GM23248 (cell line): ENCODE measurements at regions not wholly inside any gene's neighbourhood (a gene's known extent, or its start where the extent isn't known, plus 50 kb on each side); places are given as distances from the start of the nearest gene placed in this dataset.

Experiments used
- DNase-seq: peaks from one replicate; pipeline ENCODE4 v3.0.0-alpha.2; 2015
- H2AFZ ChIP-seq: fragments of 200-600 bp; sonication (generic); 2 replicates; pipeline ENCODE4 v1.6.1; 2016; ENCODE audit warnings: antibody characterized with exemption
- H3F3A ChIP-seq: fragments of 200-600 bp; sonication (generic); 2 replicates; pipeline ENCODE4 v1.6.1; 2016; ENCODE audit warnings: mild to moderate bottlenecking, antibody characterized with exemption, mixed run types; ENCODE audit not compliant: insufficient read depth
- H3K27ac ChIP-seq: fragments of 200-600 bp; sonication (generic); 2 replicates; pipeline ENCODE4 v1.5.1; 2016; ENCODE audit warnings: mild to moderate bottlenecking
- H3K27me3 ChIP-seq: fragments of 200-600 bp; sonication (generic); replicated peaks from 2 replicates; pipeline ENCODE4 v1.6.1; 2016; ENCODE audit warnings: mild to moderate bottlenecking; ENCODE audit not compliant: insufficient read depth
- H3K36me3 ChIP-seq: fragments of 200-600 bp; sonication (generic); 2 replicates; pipeline ENCODE4 v1.6.1; 2016; ENCODE audit warnings: low read depth, mild to moderate bottlenecking
- H3K4me1 ChIP-seq: fragments of 200-600 bp; sonication (generic); 2 replicates; pipeline ENCODE4 v1.6.1; 2016; ENCODE audit warnings: mild to moderate bottlenecking; ENCODE audit not compliant: insufficient read depth
- H3K4me2 ChIP-seq: fragments of 200-600 bp; sonication (generic); one replicate; pipeline ENCODE4 v1.6.1; 2016; ENCODE audit warnings: mild to moderate bottlenecking; ENCODE audit not compliant: unreplicated experiment
- H3K4me3 ChIP-seq: fragments of 200-600 bp; sonication (generic); 2 replicates; pipeline ENCODE4 v1.5.1; 2016; ENCODE audit warnings: mild to moderate bottlenecking
- H3K79me2 ChIP-seq: fragments of 200-600 bp; sonication (generic); 2 replicates; pipeline ENCODE4 v1.6.1; 2016; ENCODE audit warnings: mild to moderate bottlenecking; ENCODE audit not compliant: insufficient read depth
- H3K9ac ChIP-seq: fragments of 200-600 bp; sonication (generic); 2 replicates; pipeline ENCODE4 v1.6.1; 2016; ENCODE audit warnings: mild to moderate bottlenecking
- H3K9me2 ChIP-seq: fragments of 200-600 bp; sonication (generic); 2 replicates; pipeline ENCODE4 v1.6.1; 2016; ENCODE audit warnings: mixed run types, mild to moderate bottlenecking, moderate library complexity; ENCODE audit not compliant: insufficient read depth
- H3K9me3 ChIP-seq: fragments of 200-600 bp; sonication (generic); one replicate; pipeline ENCODE4 v1.6.1; 2017; ENCODE audit warnings: low read depth
- H4K20me1 ChIP-seq: fragments of 200-600 bp; sonication (generic); 2 replicates; pipeline ENCODE4 v1.6.0; 2016; ENCODE audit not compliant: insufficient read depth
- EZH2 ChIP-seq: fragments of 200-600 bp; sonication (generic); IDR thresholded peaks from 2 replicates; pipeline ENCODE4 v1.6.1; 2018; ENCODE audit warnings: antibody characterized with exemption, mild to moderate bottlenecking; ENCODE audit not compliant: insufficient read depth, poor library complexity, severe bottlenecking
- EZH2phosphoT487 ChIP-seq: fragments of 200-600 bp; sonication (generic); IDR thresholded peaks from 2 replicates; pipeline ENCODE4 v1.6.1; 2018; ENCODE audit warnings: antibody characterized with exemption, moderate library complexity, mild to moderate bottlenecking, low read depth; ENCODE audit not compliant: insufficient read depth
- WGBS, 2 experiments: methylation state at CpG; one replicate each; pipeline ENCODE4 v1.1.6; 2015 to 2017; ENCODE audit warnings: low lambda C conversion rate in 2 of 2, low coverage in 1 of 2; ENCODE audit errors: missing lambda C conversion rate in 2 of 2; 5-methylcytosine and 5-hydroxymethylcytosine counted together
- in situ Hi-C: fragments of 300-500 bp; cut with MboI; formaldehyde crosslinking; loops from 2 replicates; pipeline ENCODE4 v1.15.0; 2020

GRCh38 chr2:235195921-235196320 is 244.1 kb downstream of the SH3BP4 start:
- no peak for DNase-seq
- in situ Hi-C loops, result no loop called here
- 86 to 91% methylated on average over 5 of the region's 5 CpGs for WGBS, 2 experiments
- Histone ChIP-seq H3K27ac (no peak overlapping the region), H3F3A (no peaks in the 10 kb centered on the region), H3K9me2 (no peaks in the 10 kb centered on the region), H4K20me1 (no peaks in the 10 kb centered on the region), H3K4me2 (no peak overlapping the region), H3K4me1 (no peaks in the 10 kb centered on the region), H2AFZ (no peak overlapping the region), H3K9ac (no peak overlapping the region), H3K9me3 (no peaks in the 10 kb centered on the region), H3K27me3 (no peaks in the 10 kb centered on the region), H3K36me3 (no peaks in the 10 kb centered on the region), H3K79me2 (no peaks in the 10 kb centered on the region), H3K4me3 (no peak overlapping the region)
- TF ChIP-seq EZH2phosphoT487, result no peak
- TF ChIP-seq EZH2, result no peak

- Histone ChIP-seq H3F3A (no peaks in the 10 kb centered on the region), H3K27me3 (no peaks in the 10 kb centered on the region), H2AFZ (no peak overlapping the region), H3K27ac (no peak overlapping the region), H3K9ac (no peak overlapping the region), H4K20me1 (no peaks in the 10 kb centered on the region), H3K4me3 (no peak overlapping the region), H3K4me1 (no peaks in the 10 kb centered on the region), H3K79me2 (no peaks in the 10 kb centered on the region), H3K36me3 (no peaks in the 10 kb centered on the region), H3K9me3 (no peaks in the 10 kb centered on the region), H3K4me2 (no peak overlapping the region), H3K9me2 (no peaks in the 10 kb centered on the region)
- in situ Hi-C loops, result no loop called here
- TF ChIP-seq EZH2phosphoT487 (no peak), EZH2 (no peak)
- WGBS, 2 experiments, result 95 to 97% methylated on average over 9 of the region's 9 CpGs
- DNase-seq, result no peak
Measured at GRCh38 chr2:235199128-235199527, 247.3 kb downstream of the SH3BP4 start.

- Histone ChIP-seq H3K27ac (no peak overlapping the region), H2AFZ (no peak overlapping the region), H3K9me3 (no peaks in the 10 kb centered on the region), H3K36me3 (no peaks in the 10 kb centered on the region), H3K27me3 (no peaks in the 10 kb centered on the region), H3K4me3 (no peak overlapping the region), H3K79me2 (no peaks in the 10 kb centered on the region), H4K20me1 (no peaks in the 10 kb centered on the region), H3K4me2 (no peak overlapping the region), H3K9ac (no peak overlapping the region), H3K9me2 (no peaks in the 10 kb centered on the region), H3K4me1 (peaks cover 4% of the 10 kb centered on the region; the same call in 1 of the 2 replicates), H3F3A (no peaks in the 10 kb centered on the region)
- no peak for DNase-seq
- TF ChIP-seq EZH2phosphoT487 (no peak), EZH2 (no peak)
- in situ Hi-C loops, result no loop called here
- 97 to 100% methylated on average over 2 of the region's 2 CpGs for WGBS, 2 experiments
Measured at GRCh38 chr2:235200216-235200615, 248.4 kb downstream of the SH3BP4 start.

GRCh38 chr2:235201756-235202155 is 249.9 kb downstream of the SH3BP4 start:
- H3K79me2 ChIP-seq, result no peaks in the 10 kb centered on the region
- H2AFZ ChIP-seq, result no peak overlapping the region
- no peaks in the 10 kb centered on the region for H3K9me2 ChIP-seq
- no peak overlapping the region for H3K4me3 ChIP-seq
- no peaks in the 10 kb centered on the region for H3K36me3 ChIP-seq
- H3K9me3 ChIP-seq, result no peaks in the 10 kb centered on the region
- H3K9ac ChIP-seq, result no peak overlapping the region
- H3K4me2 ChIP-seq, result no peak overlapping the region
- no peak for DNase-seq
- H3F3A ChIP-seq, result no peaks in the 10 kb centered on the region
- H3K4me1 ChIP-seq, result peaks cover 4% of the 10 kb centered on the region; the same call in 1 of the 2 replicates
- TF ChIP-seq EZH2 (no peak), EZH2phosphoT487 (no peak)
- H3K27ac ChIP-seq, result no peak overlapping the region
- no peaks in the 10 kb centered on the region for H3K27me3 ChIP-seq
- in situ Hi-C loops, result no loop called here
- no peaks in the 10 kb centered on the region for H4K20me1 ChIP-seq
- WGBS, 2 experiments, result 87 to 89% methylated on average over 12 of the region's 12 CpGs

GRCh38 chr2:235204948-235205347 is 253.1 kb downstream of the SH3BP4 start:
- peak; percentile 76 for DNase-seq
- no peak overlapping the region for H2AFZ ChIP-seq
- no peaks in the 10 kb centered on the region for H3K36me3 ChIP-seq
- WGBS, 2 experiments, result 14 to 18% methylated on average over 5 of the region's 5 CpGs
- no peaks in the 10 kb centered on the region for H3K27me3 ChIP-seq
- H3K9me3 ChIP-seq, result no peaks in the 10 kb centered on the region
- in situ Hi-C loops, result no loop called here
- H3K9me2 ChIP-seq, result no peaks in the 10 kb centered on the region
- H3K4me1 ChIP-seq, result peaks cover 4% of the 10 kb centered on the region; the same call in 1 of the 2 replicates
- no peak overlapping the region for H3K4me2 ChIP-seq
- H3K4me3 ChIP-seq, result no peak overlapping the region
- H3K27ac ChIP-seq, result no peak overlapping the region
- H4K20me1 ChIP-seq, result no peaks in the 10 kb centered on the region
- H3F3A ChIP-seq, result no peaks in the 10 kb centered on the region
- H3K79me2 ChIP-seq, result no peaks in the 10 kb centered on the region
- TF ChIP-seq EZH2phosphoT487, result no peak
- TF ChIP-seq EZH2, result no peak
- H3K9ac ChIP-seq, result no peak overlapping the region
